Stimulated activated CD8-positive, alpha-beta memory T cell treated with anti-CD3 and anti-CD28 coated beads, Interleukin-12 subunit alpha, Interleukin-12 subunit beta, amount 100 ng/mL, for 1 hour (primary cell): ENCODE measurements at regions not wholly inside any gene's neighbourhood (a gene's known extent, or its start where the extent isn't known, plus 50 kb on each side); places are given as distances from the start of the nearest gene placed in this dataset.
"Not testable (repeated sequence)": the region's sequence is repeated elsewhere in the genome, so short reads cannot be mapped to it uniquely, and the experiment has no call there.

ENCODE experiments used
- DNase-seq: peaks from one replicate; pipeline ENCODE4 v3.0.0-alpha.2; 2020; ENCODE audit warnings: low read depth

DNA sequence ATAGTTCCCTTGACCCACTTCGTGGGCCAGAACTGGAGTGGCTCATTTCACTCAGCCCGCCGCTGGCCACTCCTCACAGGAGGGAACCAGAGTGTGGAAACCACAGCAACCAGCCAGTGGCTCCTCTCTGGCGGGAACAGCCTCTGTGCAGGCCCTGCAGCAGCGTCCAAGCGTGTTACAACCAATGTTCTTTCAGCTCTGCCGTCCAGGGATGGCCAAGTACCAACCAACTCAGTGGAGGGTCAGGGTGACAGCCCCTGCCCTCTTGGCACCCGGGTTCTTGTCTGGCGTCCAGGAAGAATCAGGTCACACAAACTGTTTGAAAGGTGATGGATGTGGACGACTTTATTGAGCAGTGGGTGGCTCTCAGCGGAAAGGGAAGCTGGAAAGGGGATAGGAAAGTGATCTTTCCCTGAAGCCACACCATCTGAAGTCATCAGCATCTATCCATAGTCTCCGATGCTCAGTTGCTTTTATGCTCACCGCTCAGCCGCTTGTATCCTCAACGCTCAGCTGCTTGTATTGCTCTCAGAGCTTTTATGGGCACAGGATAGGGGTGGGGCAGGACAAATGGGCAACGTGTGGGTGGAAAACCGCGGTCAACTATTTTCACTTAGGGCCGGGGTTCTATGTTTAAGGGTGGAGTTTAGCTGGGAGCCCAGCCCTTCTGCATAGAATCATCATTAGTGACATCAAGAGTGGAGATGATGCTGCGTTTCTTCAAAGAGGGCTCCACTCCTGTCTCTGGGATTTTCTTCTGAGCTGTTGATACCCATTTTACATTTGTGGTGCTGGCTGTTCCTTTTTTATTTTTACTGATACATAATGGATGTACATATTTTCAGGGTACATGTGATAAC lies 250.2 kb downstream of the RRAGC start:
- no peak for DNase-seq

DNA sequence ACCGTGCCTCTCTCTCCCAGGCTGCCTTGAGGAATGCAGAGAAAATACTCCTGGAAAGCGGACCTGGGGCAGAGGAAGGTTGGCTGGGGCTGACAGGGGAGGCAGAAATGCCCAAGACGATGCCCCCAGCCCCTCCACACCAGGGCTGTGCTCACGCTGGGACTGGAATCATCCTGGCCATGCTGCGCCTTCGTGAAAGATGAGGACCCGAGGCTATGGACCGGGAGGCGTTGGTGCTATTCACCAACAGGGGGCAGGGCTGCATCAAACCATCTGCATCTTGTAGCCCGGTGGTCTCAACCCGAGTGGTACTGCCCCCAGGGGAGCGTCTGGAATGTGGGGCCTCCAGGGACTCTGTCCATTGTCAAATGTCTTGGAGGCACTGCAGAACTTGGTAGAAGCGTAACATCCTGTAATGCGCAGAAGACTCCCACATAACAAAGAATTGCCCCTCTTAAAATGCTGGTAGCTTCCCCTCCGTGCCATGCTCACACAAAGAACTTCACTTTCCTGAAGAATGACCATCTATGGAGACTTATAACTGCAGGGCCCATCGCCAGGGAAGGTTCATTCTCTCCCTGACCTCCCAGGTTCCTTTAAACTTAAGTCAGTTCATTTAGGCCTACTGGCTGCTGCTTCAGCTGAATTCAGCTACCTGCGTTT lies 251.2 kb downstream of the RRAGC start:
- DNase-seq = no peak

DNA sequence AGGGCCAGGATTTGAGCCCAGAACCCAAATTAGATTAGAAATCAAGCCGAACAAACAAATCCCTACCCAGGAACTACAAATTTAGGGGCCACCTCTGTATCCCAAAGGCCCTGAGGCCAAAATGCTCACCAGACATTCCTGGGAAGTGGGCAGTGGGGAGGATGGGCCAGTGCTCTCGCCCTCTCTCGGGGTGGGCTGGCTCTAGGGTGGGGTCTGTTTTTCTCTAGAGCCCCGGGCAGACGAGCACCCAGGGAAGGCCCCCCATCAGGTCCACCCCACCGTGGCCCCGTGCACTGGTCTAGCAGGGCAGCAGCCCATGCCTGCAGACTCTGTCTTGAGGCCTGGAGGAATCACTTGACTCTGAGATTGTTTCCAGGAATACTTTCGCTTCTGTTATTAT lies 252.0 kb downstream of the RRAGC start:
- DNase-seq = no peak

DNA sequence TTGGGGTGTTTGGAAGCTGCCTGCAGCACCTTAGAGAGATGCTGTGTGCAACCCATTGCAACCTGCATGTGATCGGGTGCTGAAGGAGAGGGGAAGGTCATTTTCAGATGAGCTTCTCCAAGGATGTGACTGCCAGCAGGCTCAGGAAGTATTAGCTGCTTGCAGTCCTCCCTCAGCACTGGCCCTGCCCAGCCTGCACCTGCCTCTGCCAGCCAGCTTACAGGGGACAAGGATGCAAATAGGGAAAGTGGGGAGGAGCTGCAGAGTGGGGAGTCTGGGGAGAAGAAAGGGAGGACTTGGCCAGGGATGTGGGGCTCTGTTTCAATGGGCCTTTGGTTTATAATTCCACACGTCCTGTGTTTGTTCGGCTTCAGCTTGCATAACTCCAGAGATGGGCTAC lies 254.5 kb downstream of the RRAGC start:
- DNase-seq = no peak

DNA sequence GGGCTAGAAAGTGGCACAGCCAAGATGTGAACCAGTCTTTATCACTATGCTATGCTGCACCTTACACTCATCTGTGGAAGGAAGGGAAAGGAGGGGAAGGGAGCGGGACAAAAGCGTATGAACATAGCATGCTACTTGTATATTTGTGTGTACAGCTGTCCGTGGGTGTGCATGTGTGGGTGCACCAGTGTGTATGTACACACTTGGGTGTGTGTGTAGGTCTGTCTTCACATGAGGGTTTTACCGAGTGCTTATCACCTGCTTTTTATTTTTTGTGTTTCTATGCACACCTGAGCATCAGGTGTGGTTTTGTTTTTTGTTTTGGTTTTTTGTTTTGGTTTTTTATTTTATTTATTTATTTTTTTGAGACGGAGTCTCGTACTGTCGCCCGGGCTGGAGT lies 255.7 kb downstream of the RRAGC start:
- no peak for DNase-seq

DNA sequence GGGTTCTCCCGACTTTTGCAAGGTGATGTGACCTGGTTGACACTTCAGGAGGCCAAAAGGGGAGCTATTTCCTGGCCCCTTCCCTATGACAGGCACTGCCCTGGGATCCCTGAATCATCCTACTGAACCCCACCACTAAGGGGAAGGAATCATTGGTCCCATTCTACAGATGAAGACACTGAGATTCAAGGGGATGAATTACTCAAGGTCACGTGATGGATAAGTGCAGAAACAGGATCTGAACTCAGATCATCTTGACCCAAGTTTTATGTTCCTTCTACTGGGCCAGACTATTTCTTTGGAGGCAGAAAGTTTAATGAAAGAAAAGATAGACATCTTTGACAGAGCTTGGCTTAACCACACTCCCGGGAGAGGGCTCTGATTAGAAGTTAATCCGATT lies 258.7 kb downstream of the RRAGC start:
- DNase-seq = no peak

DNA sequence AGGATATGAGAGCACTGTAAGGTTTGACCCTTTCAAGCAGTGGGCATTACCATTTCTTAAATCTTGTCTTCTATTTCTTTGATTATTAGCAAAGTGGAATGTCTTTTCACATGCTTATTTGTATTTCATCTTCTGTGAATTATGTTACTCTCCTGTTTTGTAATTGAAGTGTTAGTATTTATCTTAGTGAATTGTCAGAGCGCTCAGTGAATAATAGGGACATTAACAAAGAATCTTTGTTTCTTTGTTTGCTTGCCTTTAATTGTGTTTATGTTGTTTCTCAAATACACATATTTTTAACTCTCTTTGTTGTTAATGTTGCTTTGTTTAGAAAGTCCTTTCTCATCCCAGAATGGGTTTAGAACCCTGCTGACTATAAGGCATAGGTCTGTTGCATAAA lies 259.3 kb downstream of the RRAGC start:
- no peak for DNase-seq

DNA sequence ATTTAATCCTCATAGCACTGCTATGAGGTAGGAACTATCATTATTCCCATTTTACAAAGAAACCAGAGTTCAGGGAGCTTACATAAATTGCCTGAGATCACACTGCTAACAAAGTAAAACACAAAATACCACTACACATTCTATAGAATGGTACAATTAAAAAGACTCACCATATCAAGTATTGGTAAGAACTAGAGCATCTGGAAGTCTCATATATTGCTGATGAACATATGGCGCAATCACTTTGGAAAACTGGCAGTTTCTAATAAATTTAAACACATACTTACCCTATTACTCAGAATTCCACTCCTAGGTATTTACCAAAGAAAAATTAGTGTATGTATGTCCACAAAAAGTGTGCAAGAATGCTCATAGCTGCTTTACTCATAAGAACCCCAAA lies 261.5 kb downstream of the RRAGC start:
- DNase-seq = no peak

DNA sequence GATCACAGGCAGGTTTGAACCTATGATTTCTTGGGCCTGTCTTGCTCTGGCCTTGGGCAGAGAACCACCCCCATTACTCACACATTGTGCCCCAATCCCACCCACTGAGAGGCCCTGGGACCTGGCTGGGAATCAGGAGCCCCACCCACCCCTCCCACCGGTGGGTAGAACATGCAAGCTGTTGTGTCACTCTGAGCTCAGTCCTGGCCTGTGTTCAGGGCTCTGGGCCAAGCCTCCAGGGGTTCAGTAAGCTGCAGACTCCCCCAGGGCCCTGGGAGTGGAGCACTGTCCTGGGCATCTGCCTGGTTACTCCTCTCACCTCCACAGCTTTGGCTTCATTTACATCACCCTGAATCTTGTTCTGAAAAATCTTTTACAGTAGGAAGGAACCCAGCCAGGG lies 270.5 kb downstream of the RRAGC start:
- DNase-seq = no peak

DNA sequence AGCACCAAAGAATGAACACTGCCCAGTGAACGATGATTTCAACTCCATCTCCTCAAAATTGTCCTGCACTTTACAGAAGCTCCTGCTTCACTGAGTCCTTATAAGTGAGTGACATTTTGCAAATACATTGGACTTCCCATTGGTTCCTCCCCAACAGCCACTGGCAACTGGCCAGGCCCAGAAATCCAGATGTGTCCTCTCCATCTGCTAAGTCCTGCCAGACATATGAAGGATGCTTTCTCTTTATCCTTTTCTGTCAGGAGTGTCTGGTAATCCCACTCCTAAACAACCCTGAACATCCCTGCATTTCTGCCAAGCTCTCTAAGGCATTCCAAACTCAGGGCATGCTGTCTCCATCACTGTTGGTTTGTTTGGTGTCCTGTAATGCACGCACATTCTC lies 271.8 kb downstream of the RRAGC start:
- no peak for DNase-seq

DNA sequence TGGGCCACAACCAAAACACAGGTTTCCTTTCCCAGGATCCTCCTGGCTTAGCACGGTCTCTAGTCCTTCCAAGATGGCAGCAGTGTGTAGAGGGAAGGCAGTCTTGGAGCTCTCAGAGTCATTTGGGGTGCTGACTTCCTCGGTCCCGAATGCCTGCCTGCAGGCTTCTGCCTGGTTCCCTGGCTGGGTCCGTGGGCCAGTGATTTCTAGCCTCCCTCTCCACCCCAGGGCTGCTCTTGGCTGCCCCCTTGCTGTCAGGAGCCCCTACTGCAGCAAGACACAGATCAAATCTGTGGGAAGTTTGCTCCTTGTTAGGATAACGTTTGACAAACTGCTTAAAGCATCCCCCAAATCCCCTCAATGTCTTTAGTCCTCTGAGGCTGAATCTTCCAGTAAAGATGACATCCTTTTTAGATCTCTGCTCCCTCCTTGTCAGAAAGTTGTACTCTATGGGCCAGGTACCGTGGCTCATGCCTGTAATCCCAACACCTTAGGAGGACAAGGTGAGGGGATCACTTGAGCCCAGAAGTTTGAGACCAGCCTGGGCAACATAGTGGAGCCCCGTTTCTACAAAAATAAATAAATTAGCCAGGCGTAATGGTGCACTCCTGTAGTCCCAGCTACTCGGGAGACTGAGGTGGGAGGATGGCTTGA lies 272.5 kb downstream of the RRAGC start:
- DNase-seq = peak; percentile 19

DNA sequence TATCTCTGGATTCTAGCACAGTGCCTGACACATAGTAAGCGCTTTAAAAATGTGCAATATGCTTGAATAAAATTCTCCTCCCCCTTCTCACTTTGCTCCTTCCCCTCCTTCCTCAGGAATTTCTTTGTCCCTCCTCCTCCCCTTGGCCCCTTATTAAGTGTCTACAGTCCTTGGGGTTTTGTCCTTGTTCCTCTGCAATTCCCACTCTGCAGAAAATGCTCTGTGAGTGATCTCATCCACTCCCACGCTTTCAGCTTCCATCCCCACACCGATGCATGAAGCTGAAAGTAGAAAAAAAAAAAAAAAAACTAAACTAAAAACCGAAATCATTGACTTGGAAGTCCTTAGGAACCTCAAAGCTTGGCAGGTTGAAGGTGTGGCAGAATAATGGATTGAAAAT lies 273.6 kb downstream of the RRAGC start:
- no peak for DNase-seq

DNA sequence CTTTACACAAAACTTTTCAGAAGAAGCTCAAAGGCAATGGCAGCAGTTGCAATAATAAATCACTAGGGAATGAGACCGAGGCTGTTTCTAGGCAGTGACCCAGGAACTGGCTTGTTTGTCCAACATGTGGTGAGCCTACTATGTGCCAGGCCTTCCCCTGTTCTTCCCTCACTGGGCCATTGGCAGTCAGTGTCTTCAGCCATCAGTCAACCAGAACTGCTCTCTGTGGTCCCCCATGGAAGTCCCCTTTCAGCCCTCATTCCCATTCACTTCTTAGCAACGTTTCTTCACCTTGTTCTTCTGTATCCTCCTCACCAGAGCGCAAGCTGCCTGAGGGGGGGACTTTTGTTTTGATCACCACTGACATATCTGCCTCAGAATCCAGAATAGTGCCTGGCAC lies 274.1 kb downstream of the RRAGC start:
- DNase-seq = no peak

DNA sequence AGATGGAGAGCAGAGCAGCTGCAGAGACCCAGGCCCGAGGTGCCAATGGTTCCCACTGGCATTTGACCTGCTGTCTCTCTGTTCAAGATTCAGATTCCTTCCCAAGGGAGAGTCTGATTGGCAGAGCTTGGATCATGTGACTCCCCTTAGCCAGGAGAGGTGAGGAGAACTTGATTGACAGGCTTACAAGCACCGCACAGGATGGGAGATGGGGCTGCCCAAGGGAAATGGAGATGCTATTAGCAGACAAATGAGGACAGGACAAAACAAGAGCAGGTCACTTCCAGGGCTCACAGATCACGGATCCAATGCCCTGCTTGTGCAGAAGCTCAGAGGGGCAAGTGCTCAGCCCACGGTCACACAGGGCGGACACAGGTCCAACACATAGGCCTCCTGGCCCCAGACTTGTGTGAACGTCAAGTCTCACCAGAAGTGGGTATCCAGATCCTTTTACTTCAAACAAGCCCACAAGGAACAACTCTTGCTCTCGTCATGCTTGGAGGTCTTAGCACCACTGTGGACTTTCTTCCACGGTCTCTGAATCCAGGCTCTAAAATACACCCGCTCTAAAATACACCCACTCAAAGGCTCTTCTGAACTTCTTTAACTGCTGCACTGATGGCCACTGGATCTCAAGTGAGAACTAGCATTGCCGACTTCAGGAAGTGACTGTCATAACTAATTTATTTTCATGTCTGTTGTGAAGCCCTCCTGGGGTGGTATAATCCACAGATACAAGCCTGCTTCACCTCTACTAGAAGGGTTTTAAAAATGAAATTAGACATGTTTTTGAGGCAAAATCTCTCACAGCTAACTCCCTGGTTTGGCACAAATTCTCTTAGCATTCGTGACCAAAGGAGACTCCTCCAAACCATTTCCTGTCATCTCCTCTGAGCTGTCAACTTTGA lies 274.9 kb downstream of the RRAGC start:
- DNase-seq = no peak

DNA sequence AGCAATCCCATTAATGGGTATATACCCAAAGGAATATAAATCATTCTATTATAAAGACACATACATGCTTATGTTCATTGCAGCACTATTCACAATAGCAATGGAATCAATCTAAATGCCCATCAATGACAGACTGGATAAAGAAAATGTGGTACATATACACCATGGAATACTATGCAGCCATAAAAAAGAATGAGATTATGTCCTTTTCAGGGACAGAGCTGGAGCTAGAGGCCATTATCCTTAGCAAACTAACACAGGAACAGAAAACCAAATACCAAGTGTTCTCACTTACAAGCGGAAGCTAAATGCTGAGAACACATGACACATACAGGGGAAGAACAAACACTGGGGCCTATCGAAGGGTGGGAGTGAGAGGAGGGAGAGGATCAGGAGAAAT lies 276.3 kb downstream of the RRAGC start:
- DNase-seq = not testable (repeated sequence)

DNA sequence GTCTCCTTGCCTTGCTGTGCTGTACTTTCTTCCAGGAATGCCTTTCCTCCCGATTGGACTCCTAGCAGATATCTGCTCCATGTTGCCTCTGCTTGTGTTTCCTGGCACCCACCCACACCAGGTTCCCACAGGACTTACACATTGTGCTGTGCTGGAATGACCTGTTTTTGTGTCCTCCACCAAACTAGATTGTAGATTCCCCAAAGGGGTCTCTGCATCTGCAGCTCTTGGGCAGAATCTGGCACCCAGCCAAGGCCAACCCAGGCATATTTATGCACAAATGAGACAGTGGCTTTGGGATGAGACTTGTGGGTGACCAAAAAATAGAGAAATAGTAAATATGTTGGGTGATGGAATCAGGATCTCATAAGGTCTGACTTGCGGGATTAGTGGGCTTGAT lies 278.2 kb downstream of the RRAGC start:
- no peak for DNase-seq

DNA sequence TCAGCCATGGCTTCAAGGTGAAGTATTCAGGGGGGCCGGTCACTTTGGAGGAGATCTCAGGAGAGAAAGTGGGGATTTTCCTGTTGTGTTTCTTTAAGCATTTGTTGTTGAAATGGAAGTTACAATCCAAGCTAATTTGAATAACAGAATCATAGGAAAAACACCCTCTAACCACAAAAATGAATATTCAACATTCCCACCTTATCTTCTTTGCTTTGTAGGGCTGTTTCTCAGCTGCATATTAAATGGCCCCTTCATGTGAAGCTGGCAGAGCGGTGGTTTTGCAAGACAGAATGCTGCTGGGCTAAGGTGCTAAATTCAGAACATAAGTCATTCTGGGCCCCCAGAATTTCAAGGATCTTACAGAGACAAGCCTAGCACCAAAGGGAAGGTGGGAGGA lies 279.0 kb downstream of the RRAGC start:
- no peak for DNase-seq

DNA sequence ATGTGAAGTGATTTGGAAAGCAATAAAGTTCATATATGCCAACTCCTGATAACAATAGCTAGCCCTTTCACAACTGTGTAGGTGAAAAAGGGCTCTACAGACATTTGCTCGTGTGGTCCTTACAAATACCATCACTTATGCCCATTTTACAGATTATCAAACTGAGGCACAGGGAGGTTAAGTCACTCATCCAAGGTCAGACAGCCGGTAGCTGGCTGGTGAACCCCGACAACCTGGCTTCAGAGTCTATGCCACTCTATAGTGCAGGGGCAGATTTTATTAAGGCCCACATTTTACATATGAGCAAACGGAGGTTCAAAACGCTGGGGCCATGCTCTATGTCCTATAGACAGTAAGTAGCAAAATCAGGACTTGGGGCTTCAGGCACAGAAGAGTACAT lies 280.5 kb downstream of the RRAGC start:
- DNase-seq = no peak

DNA sequence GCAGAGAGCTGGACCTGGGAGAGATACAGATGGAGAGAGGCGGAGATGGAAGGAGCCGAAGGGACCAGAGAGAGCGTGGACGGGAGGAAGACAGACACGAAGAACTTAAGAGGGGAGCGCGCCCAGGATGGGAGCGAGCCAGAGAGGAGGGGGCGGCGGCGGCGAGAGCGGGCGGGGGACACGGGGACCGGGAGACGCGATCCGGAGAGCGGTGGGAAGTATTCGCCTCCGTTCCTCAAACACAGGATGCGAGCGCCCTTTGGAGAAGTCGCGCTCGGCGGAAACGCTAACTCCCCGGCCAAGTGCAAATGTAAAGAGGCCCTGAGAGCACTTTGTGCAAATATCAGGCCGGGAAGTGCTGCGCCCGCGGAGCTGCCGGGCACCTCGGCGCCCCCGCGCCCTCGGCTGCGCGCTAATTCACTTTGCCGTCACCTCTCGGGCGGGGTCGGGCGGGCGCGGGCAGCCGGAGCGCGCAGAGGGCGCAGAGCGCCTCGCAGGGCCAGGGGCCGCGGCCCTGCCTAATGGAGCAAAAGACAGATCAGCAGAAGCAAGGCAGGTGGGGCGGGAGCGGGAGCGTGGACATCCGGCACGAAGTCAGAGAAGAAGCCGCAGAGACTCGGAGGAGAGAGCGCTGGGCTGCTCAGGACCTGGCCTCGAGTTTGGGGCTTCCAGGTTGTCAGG lies 281.2 kb downstream of the RRAGC start:
- no peak for DNase-seq

DNA sequence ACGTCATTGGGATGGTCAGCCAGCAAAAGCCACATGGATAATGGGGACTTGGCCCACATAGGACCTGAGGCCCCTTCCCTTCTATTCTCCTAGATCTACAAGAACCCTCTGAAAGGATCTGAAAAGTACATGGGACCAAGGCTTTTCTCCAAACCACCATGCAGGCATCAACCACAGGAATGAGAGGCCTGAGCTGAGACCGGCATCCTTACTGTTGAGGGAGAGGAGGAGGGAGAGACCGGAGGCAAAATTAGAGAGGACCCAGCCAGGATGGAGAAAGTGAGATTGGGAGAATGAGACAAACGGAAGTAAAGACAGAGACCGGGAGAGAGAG lies 281.7 kb downstream of the RRAGC start:
- no peak for DNase-seq

DNA sequence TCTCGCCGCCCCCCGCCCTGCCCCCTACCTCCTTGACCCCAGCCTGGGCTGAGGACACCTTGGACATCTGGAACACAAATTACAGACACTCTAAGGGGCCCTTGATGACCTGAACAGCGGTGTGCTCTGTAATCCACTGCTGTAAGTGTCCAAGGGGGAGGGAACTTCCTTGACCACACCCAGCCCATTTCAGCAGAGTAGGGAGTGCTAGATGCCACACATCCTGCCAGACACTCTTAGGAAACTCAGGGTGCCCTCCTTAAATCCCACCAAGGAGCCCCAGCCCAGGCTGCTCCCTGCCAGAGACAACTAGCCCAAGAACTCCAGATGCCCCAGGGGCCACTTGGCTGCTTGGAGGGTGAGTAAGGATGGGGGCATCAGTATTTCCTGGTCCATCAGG lies 282.2 kb downstream of the RRAGC start:
- DNase-seq = no peak

DNA sequence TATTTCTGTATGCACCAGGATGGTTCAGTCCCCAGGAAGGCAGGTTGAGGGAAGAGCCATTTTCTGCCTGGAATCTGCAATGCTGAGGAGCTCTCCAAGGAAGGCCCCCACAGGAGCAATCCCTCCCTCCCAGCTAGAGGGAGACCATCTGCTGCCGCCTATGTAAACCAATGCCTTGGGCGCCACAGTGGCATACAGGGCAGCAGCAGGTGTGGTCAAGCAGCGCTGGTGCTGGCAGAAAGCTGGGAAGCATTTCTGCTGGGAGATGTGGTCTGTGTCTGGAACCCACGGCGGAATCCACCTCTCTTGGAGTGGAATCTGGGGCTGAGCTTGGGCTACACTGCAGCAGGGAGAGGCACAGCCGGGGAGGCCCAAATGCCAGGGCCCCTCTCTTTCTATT lies 283.3 kb downstream of the RRAGC start:
- no peak for DNase-seq
